Aorta (tissue), 5 donors: ENCODE measurements at regions not wholly inside any gene's neighbourhood (a gene's known extent, or its start where the extent isn't known, plus 50 kb on each side); places are given as distances from the start of the nearest gene placed in this dataset.

Source experiments
- ATAC-seq: fragments of 200-7000 bp; cut with Tn5 transposase; one replicate; pipeline ENCODE4 v1.9.1; 2022; ENCODE audit warnings: moderate library complexity; ENCODE audit not compliant: low FRiP score
- DNase-seq, 2 donors: peaks; one replicate each; pipeline ENCODE4 v3.0.0-alpha.2; 2020
- H3K27ac ChIP-seq, 2 donors: one replicate each; pipeline ENCODE4 v1.5.1; 2013; ENCODE audit warnings: low read length in 2 of 2, mild to moderate bottlenecking in 2 of 2, moderate library complexity in 2 of 2, control low read depth in 1 of 2, inconsistent platforms in 1 of 2, low read depth in 1 of 2
- H3K27me3 ChIP-seq, 2 donors: one replicate each; pipeline ENCODE4 v1.6.1; 2013; ENCODE audit warnings: control low read depth in 1 of 2, low read length in 1 of 2, mild to moderate bottlenecking in 1 of 2, moderate library complexity in 1 of 2; ENCODE audit not compliant: insufficient read depth in 2 of 2, control insufficient read depth in 1 of 2
- H3K36me3 ChIP-seq, 2 donors: one replicate each; pipeline ENCODE4 v1.6.1; 2013; ENCODE audit warnings: control low read depth in 1 of 2, low read length in 1 of 2, mild to moderate bottlenecking in 1 of 2; ENCODE audit not compliant: insufficient read depth in 2 of 2, control insufficient read depth in 1 of 2
- H3K4me1 ChIP-seq, 2 donors: one replicate each; pipeline ENCODE4 v1.6.1; 2013; ENCODE audit warnings: low read length in 2 of 2, control low read depth in 1 of 2, mild to moderate bottlenecking in 1 of 2, moderate library complexity in 1 of 2; ENCODE audit not compliant: insufficient read depth in 2 of 2, control insufficient read depth in 1 of 2
- H3K4me3 ChIP-seq, 2 donors: one replicate each; pipeline ENCODE4 v1.5.1; 2013; ENCODE audit warnings: low read length in 2 of 2, control low read depth in 1 of 2, mild to moderate bottlenecking in 1 of 2
- H3K9me3 ChIP-seq: one replicate; pipeline ENCODE4 v1.6.1; 2013; ENCODE audit warnings: mild to moderate bottlenecking, low read length; ENCODE audit not compliant: control insufficient read depth
- WGBS, 2 donors: extraction: QIAGEN DNeasy Blood & Tissue Kit; methylation state at CpG; one replicate each; pipeline ENCODE4 v1.1.7; 2013; 5-methylcytosine and 5-hydroxymethylcytosine counted together
- intact Hi-C, 2 donors: fragments of 100-400 bp; cut with DNase I; formaldehyde crosslinking; loops; one replicate each; pipeline versions ENCODE4 v1.14.2 to v1.15.0; 2022
- donor health status: healthy with polysubstance abuse.
- donor health status: Bipolar disorder and iron deficiency.
- donor health status: DM: no; HTN: no; CAD: no.
- donor health status: DM: no; HTN: no; CAD: no.
- donor health status: DM: yes; HTN: yes; CAD: no.

GRCh38 chr1:240706150-240706935 lies 94.4 kb upstream of the GREM2 start:
- DNase-seq: no peak
- Histone ChIP-seq H3K9me3 (no peaks in the 10 kb centered on the region), H3K4me3 (no peak overlapping the region), H3K36me3 (no peaks in the 10 kb centered on the region), H3K4me1 (no peaks in the 10 kb centered on the region), H3K27me3 (no peaks in the 10 kb centered on the region), H3K27ac (no peak overlapping the region)
- WGBS, 2 donors: 7 to 13% methylated on average over 7 of the region's 7 CpGs
- intact Hi-C loops: no loop called here
- ATAC-seq: no peak

- 42 to 45% methylated on average over 3 of the region's 3 CpGs for WGBS, 2 donors
- intact Hi-C loops: no loop called here
- H3K27me3 ChIP-seq: no peaks in the 10 kb centered on the region
- no peaks in the 10 kb centered on the region for H3K4me1 ChIP-seq
- no peaks in the 10 kb centered on the region for H3K36me3 ChIP-seq
- no peak overlapping the region for H3K4me3 ChIP-seq
- H3K9me3 ChIP-seq: no peaks in the 10 kb centered on the region
- ATAC-seq (no peak), DNase-seq (no peak)
- H3K27ac ChIP-seq: no peak overlapping the region
Measured at GRCh38 chr1:240705579-240705978, 93.6 kb upstream of the GREM2 start.

- no peak overlapping the region for H3K27ac ChIP-seq
- H3K4me1 ChIP-seq: no peaks in the 10 kb centered on the region
- H3K36me3 ChIP-seq: no peaks in the 10 kb centered on the region
- intact Hi-C loops: no loop called here
- DNase-seq: no peak
- no peaks in the 10 kb centered on the region for H3K9me3 ChIP-seq
- no peaks in the 10 kb centered on the region for H3K27me3 ChIP-seq
- no peak overlapping the region for H3K4me3 ChIP-seq
- peak; percentile 64 for ATAC-seq
- WGBS, 2 donors: 79 to 84% methylated on average over 5 of the region's 5 CpGs
Measured at GRCh38 chr1:240701412-240701811, 89.5 kb upstream of the GREM2 start.

DNA sequence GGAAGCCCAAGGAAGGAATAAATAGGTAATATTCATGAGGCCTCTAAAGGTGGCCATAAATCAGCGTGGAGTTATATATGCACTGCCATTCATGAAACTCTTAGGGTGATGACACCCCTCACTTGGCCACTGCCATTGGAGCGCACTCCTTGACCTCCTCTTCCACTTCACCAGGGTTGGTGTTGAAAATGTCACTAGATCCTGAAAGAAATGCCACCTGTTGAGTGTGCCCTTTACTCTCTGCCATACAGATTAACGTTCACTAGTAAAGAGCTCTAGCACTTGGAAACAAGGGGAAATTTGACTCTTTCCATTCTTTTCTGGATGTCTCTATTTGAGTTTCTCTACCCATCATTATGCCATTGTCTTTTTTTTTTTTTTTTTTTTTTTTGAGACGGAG lies 83.5 kb upstream of the GREM2 start:
- no peaks in the 10 kb centered on the region for H3K36me3 ChIP-seq
- no peaks in the 10 kb centered on the region for H3K9me3 ChIP-seq
- WGBS, 2 donors: 92 to 94% methylated on average over 4 of the region's 4 CpGs
- intact Hi-C loops: no loop called here
- no peaks in the 10 kb centered on the region for H3K27me3 ChIP-seq
- H3K4me3 ChIP-seq: no peak overlapping the region
- no peaks in the 10 kb centered on the region for H3K4me1 ChIP-seq
- H3K27ac ChIP-seq: no peak overlapping the region
- ATAC-seq (no peak), DNase-seq (no peak)

- Histone ChIP-seq H3K4me3 (no peak overlapping the region), H3K36me3 (no peaks in the 10 kb centered on the region), H3K4me1 (no peaks in the 10 kb centered on the region), H3K9me3 (no peaks in the 10 kb centered on the region), H3K27me3 (no peaks in the 10 kb centered on the region), H3K27ac (no peak overlapping the region)
- ATAC-seq: no peak
- intact Hi-C loops: no loop called here
- 70% methylated on average over 3 of the region's 3 CpGs for WGBS, 2 donors
- no peak for DNase-seq
Measured at GRCh38 chr1:240693844-240694243, 81.9 kb upstream of the GREM2 start.

- DNase-seq (no peak), ATAC-seq (no peak)
- Histone ChIP-seq H3K4me1 (no peaks in the 10 kb centered on the region), H3K27ac (no peak overlapping the region), H3K36me3 (no peaks in the 10 kb centered on the region), H3K9me3 (no peaks in the 10 kb centered on the region), H3K4me3 (no peak overlapping the region), H3K27me3 (no peaks in the 10 kb centered on the region)
- intact Hi-C loops: no loop called here
Measured at GRCh38 chr1:240693036-240693435, 81.1 kb upstream of the GREM2 start.

DNA sequence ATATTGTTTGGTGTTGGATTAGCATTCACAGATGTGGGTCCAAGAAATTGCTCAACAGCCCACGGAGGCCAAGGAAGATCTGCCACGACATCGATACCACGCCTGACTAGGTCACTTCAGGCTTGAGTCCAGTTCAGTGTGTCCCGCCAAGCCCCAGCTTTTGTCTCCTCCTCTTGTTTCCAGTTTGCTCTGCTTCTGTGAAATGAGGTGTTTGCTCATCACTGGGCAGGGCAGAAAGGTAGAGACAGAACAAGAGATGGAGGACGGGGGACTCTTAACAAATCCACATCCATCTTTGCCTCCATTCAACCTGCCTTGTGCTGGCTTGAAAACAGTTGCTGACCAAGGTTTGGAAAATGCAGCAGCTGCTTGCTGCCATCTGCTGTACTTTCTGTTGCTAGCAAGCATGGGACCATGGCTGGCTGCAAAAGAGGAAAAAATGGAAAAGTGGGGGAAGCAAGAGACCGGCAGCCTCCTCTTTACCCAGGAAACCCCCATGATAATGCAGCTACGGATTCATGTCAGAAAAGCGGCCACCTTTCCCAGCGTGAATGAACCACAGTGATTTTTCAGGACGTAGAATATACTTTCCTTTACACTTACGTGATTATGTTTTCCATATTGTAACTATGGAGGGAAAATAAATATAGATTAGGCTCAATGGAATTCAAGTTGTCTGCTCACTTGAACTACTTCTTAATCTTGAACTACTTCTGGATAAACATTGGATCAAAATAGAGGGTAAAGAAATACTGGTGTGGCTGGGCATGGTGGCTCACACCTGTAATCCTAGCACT lies 80.2 kb upstream of the GREM2 start:
- intact Hi-C loops: no loop called here
- peak; percentile 72 for ATAC-seq
- WGBS, 2 donors: 45 to 48% methylated on average over 12 of the region's 12 CpGs
- Histone ChIP-seq H3K27ac (no peak overlapping the region), H3K9me3 (no peaks in the 10 kb centered on the region), H3K27me3 (no peaks in the 10 kb centered on the region), H3K36me3 (no peaks in the 10 kb centered on the region), H3K4me3 (no peak overlapping the region), H3K4me1 (no peaks in the 10 kb centered on the region)
- peak in 1 of 2 donors; percentile 57 for DNase-seq

GRCh38 chr1:240691501-240691900 lies 79.5 kb upstream of the GREM2 start:
- H3K27ac ChIP-seq: no peak overlapping the region
- no peaks in the 10 kb centered on the region for H3K27me3 ChIP-seq
- intact Hi-C loops: no loop called here
- ATAC-seq: no peak
- no peaks in the 10 kb centered on the region for H3K9me3 ChIP-seq
- H3K36me3 ChIP-seq: no peaks in the 10 kb centered on the region
- no peak overlapping the region for H3K4me3 ChIP-seq
- DNase-seq: no peak
- no peaks in the 10 kb centered on the region for H3K4me1 ChIP-seq
- WGBS, 2 donors: 43 to 46% methylated on average over 5 of the region's 5 CpGs

- ATAC-seq (no peak), DNase-seq (no peak)
- intact Hi-C loops: no loop called here
- Histone ChIP-seq H3K36me3 (no peaks in the 10 kb centered on the region), H3K9me3 (no peaks in the 10 kb centered on the region), H3K27me3 (no peaks in the 10 kb centered on the region), H3K4me3 (no peak overlapping the region), H3K27ac (no peak overlapping the region), H3K4me1 (no peaks in the 10 kb centered on the region)
- WGBS, 2 donors: 69 to 82% methylated on average over 4 of the region's 4 CpGs
Measured at GRCh38 chr1:240687820-240688219, 75.9 kb upstream of the GREM2 start.
